HG03045 (cell line): ENCODE measurements at regions not wholly inside any gene's neighbourhood (a gene's known extent, or its start where the extent isn't known, plus 50 kb on each side); places are given as distances from the start of the nearest gene placed in this dataset.
"Not testable (repeated sequence)": the region's sequence is repeated elsewhere in the genome, so short reads cannot be mapped to it uniquely, and the experiment has no call there.

Experiments
- ATAC-seq: cut with Tn5 transposase; IDR thresholded peaks from one replicate; pipeline ENCODE4 v1.9.1; 2021; ENCODE audit warnings: mild to moderate bottlenecking, moderate library complexity; ENCODE audit not compliant: unreplicated experiment

- ATAC-seq, result no peak
Measured at GRCh38 chr2:16375351-16375750, 290.3 kb downstream of the CYRIA start.

- ATAC-seq, result no peak
Measured at GRCh38 chr2:16374671-16375070, 291.0 kb downstream of the CYRIA start.

- ATAC-seq, result no peak
Measured at GRCh38 chr2:16373341-16373740, 292.3 kb downstream of the CYRIA start.

GRCh38 chr2:16371751-16372150 is 293.9 kb downstream of the CYRIA start:
- no peak for ATAC-seq

GRCh38 chr2:16368951-16369350 is 296.7 kb downstream of the CYRIA start:
- ATAC-seq, result no peak

- no peak for ATAC-seq
Measured at GRCh38 chr2:16368328-16368727, 297.3 kb downstream of the CYRIA start.

GRCh38 chr2:16365366-16365765 is 300.3 kb downstream of the CYRIA start:
- no peak for ATAC-seq

- ATAC-seq, result no peak
Measured at GRCh38 chr2:16363581-16363980, 302.1 kb downstream of the CYRIA start.

GRCh38 chr2:16362611-16363010 is 303.0 kb downstream of the CYRIA start:
- no peak for ATAC-seq

- ATAC-seq, result no peak
Measured at GRCh38 chr2:16361261-16361995, 304.2 kb downstream of the CYRIA start.

GRCh38 chr2:16359961-16360360 is 305.7 kb downstream of the CYRIA start:
- ATAC-seq, result no peak

- no peak for ATAC-seq
Measured at GRCh38 chr2:16357188-16357587, 308.4 kb downstream of the CYRIA start.

GRCh38 chr2:16351541-16351940 is 314.1 kb downstream of the CYRIA start:
- ATAC-seq, result no peak

- ATAC-seq, result no peak
Measured at GRCh38 chr2:16351137-16351536, 314.5 kb downstream of the CYRIA start.

- ATAC-seq, result no peak
Measured at GRCh38 chr2:16350211-16350610, 315.4 kb downstream of the CYRIA start.

- no peak for ATAC-seq
Measured at GRCh38 chr2:16349811-16350210, 315.8 kb downstream of the CYRIA start.

GRCh38 chr2:16348821-16349515 is 316.7 kb downstream of the CYRIA start:
- no peak for ATAC-seq

GRCh38 chr2:16346671-16347070 is 319.0 kb downstream of the CYRIA start:
- no peak for ATAC-seq

- ATAC-seq, result not testable (repeated sequence)
Measured at GRCh38 chr2:16345231-16345630, 320.4 kb downstream of the CYRIA start.

- ATAC-seq, result no peak
Measured at GRCh38 chr2:16339206-16339605, 326.4 kb downstream of the CYRIA start.

GRCh38 chr2:16338026-16338425 is 327.6 kb downstream of the CYRIA start:
- no peak for ATAC-seq

GRCh38 chr2:16336916-16337315 is 328.7 kb downstream of the CYRIA start:
- ATAC-seq, result no peak
